T-helper 17 cell (primary cell): ENCODE measurements at regions not wholly inside any gene's neighbourhood (a gene's known extent, or its start where the extent isn't known, plus 50 kb on each side); places are given as distances from the start of the nearest gene placed in this dataset.
"Not testable (repeated sequence)": the region's sequence is repeated elsewhere in the genome, so short reads cannot be mapped to it uniquely, and the experiment has no call there.

Experiments used
- ATAC-seq: fragments of 150-1000 bp; cut with Tn5 transposase; 2 replicates; pipeline ENCODE4 v1.10.0; 2021; ENCODE audit warnings: mild to moderate bottlenecking, moderate library complexity
- DNase-seq, 3 donors: peaks; one replicate each; pipeline versions ENCODE4 v3.0.0 to v3.0.0-alpha.2; 2020 to 2021
- H3K9me3 ChIP-seq: one replicate; pipeline ENCODE4 v1.7.0; 2013; ENCODE audit warnings: low read length, mild to moderate bottlenecking; ENCODE audit not compliant: control insufficient read depth, poor library complexity, severe bottlenecking
- H3K27ac Mint-ChIP-seq: one replicate; pipeline ENCODE4 v1.8.0; 2022; ENCODE audit warnings: mild to moderate bottlenecking, moderate library complexity, mixed read lengths
- H3K27me3 Mint-ChIP-seq: one replicate; pipeline ENCODE4 v1.8.0; 2022; ENCODE audit warnings: mixed read lengths
- H3K36me3 Mint-ChIP-seq: one replicate; pipeline ENCODE4 v1.8.0; 2022; ENCODE audit warnings: low read depth, mixed read lengths
- H3K4me1 Mint-ChIP-seq: one replicate; pipeline ENCODE4 v1.8.0; 2022; ENCODE audit warnings: mild to moderate bottlenecking, mixed read lengths
- H3K4me3 Mint-ChIP-seq: one replicate; pipeline ENCODE4 v1.8.0; 2022; ENCODE audit warnings: mild to moderate bottlenecking, moderate library complexity, mixed read lengths

DNA sequence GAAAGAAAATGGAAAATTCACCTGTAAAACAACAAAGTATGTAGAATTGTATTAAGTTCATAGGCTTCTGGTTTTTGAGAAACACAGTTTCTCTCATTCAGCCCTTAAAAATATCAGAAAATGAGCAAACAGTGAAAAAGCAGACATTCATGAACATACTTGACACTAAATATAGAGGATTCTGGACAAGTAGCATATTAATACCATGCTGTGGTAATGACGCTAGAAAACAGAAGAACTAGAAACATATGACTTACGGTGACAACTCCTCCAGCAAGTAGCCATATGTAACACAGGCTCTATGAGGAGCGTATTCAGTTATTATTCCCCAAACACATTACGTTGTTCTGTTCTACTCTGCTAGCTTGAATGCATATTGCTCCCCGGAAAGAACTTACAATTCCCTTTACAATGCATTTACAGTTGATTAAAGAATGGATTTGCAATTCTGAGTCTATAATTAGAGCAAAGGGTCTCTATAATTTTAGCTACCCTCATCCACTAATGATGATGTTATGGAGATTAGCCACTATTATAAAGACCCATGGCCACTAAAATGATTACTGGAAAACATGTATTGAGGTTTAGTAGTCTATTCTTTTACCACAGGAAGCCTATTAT is 672.1 kb downstream of the EFNB2 start:
- Mint-ChIP-seq H3K4me3 (no peak overlapping the region), H3K36me3 (no peaks in the 10 kb centered on the region), H3K27ac (no peak overlapping the region), H3K27me3 (peaks cover 9% of the 10 kb centered on the region), H3K4me1 (peaks cover 2% of the 10 kb centered on the region)
- no peaks in the 10 kb centered on the region for H3K9me3 ChIP-seq
- DNase-seq = no peak
- no peak for ATAC-seq

DNA sequence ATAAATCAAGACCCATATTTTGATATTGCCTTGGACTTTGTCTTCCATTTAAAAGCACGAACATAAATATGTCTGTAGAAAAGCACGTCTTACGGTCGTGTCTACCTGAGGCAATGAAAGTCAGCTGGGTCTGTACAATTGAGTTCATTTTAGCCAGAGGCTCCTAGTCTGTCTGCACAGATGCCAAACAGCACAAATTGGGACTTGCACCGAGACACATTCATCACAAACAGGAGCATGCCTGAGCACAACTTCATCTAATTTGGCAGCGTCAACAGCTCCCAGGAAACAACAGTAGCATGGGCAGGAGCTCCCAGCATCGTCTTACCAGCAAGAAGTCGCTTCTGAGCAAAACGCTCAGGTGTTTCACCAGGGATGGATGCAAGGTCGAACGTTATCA is 687.0 kb downstream of the EFNB2 start:
- no peaks in the 10 kb centered on the region for H3K9me3 ChIP-seq
- ATAC-seq (no peak), DNase-seq (no peak)
- Mint-ChIP-seq H3K27me3 (no peaks in the 10 kb centered on the region), H3K27ac (no peak overlapping the region), H3K4me1 (no peaks in the 10 kb centered on the region), H3K4me3 (no peak overlapping the region), H3K36me3 (no peaks in the 10 kb centered on the region)

DNA sequence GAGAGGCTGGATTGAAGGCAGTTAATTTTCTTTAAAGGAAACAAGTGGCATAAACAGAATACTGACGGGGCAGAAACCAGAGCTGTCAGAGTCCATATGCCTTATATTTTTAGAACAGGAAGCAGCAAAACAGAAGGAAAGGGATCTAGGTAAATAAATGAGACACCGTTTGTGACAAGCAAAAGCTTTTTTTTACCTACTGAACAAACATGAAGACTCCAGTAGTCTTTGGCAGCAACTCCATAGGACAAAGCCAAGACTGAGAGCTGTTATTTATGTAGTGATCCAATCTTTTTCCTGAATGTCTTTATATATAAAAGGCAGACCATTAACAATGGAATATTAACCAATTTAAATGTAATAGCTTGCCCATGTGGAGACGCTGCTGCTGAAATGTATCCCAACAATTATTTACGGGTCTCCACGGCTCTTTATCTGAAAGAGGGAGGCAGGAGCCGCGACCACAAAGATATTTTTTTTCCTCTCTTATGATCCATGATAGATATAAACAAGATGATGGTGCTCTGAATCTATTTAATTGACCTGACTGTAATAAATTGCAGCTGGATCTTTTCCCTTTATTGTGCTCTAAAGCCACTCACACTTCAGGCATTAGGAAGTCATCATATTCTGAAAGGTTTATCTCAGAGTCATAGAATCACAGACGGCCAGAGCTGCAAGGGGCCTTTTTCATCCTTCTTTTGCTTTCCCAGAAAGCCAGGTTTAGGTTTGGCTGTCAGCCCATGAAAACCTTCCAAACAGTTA is 687.8 kb downstream of the EFNB2 start:
- ATAC-seq = no peak
- no peak for DNase-seq
- Mint-ChIP-seq H3K4me1 (no peaks in the 10 kb centered on the region), H3K4me3 (no peak overlapping the region), H3K27me3 (no peaks in the 10 kb centered on the region), H3K36me3 (no peaks in the 10 kb centered on the region), H3K27ac (no peak overlapping the region)
- H3K9me3 ChIP-seq = no peaks in the 10 kb centered on the region

DNA sequence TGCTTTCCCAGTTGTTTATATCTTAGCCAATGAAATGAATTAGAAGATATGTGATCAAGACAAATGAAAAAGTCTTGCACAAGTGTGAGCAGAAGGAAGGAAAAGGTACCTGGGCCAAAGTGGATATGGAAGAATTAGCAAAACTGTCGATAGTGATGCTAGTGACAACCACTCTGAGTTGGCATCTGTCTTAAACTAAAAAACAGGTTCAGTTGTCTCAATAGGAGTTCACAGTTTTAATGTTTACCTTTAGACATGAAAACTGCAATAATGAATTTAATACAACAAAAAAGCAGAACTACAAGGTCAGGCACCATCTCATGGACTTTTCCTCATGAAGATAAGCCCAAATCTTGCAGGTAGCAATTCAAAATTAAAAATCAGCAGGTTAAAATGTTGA is 688.5 kb downstream of the EFNB2 start:
- no peaks in the 10 kb centered on the region for H3K4me1 Mint-ChIP-seq
- no peaks in the 10 kb centered on the region for H3K36me3 Mint-ChIP-seq
- ATAC-seq (no peak), DNase-seq (no peak)
- no peak overlapping the region for H3K4me3 Mint-ChIP-seq
- H3K27me3 Mint-ChIP-seq = no peaks in the 10 kb centered on the region
- no peaks in the 10 kb centered on the region for H3K9me3 ChIP-seq
- no peak overlapping the region for H3K27ac Mint-ChIP-seq

DNA sequence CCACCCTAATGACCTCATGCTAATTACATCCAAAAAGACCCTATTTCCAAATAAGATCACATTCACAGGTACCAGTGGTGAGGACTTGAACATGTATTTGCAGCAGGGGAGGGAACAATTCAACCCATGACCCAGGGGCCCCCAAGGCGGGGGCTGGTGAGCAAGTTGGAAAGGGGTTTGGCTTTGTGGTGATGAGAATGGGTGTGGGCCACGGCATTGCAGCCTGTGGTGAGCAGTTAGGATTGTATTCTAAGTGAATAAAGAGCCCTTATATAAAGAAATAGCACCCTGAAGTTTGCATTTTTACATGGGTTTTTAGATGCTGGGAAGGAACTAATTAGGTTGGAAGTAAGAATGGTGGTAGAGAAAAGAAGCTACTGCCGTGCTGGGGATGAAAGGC is 694.2 kb downstream of the EFNB2 start:
- Mint-ChIP-seq H3K4me3 (no peak overlapping the region), H3K4me1 (no peaks in the 10 kb centered on the region), H3K36me3 (peaks cover 3% of the 10 kb centered on the region), H3K27me3 (peaks cover 5% of the 10 kb centered on the region), H3K27ac (no peak overlapping the region)
- no peak for DNase-seq
- no peaks in the 10 kb centered on the region for H3K9me3 ChIP-seq
- no peak for ATAC-seq

DNA sequence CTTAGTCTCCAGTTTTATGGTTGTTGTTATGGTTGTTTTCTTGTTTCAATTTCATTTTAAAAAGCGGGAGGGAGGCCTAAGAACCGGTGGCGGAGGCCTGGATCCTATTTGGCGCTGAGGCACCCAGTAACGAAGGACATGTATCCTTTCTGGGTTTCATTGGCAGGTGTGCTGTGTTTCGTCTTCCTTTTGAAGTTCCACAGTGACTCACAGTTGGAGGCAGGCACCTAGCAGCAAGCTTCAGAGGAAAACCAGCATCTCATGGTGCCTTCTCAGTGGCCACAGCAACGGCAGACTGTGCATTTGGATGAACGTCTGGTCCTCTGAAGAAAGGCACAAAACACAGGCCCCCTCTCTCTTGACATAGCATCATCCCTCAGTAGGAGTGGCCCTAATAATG is 697.2 kb downstream of the EFNB2 start:
- Mint-ChIP-seq H3K36me3 (peaks cover 3% of the 10 kb centered on the region), H3K27ac (no peak overlapping the region), H3K4me3 (no peak overlapping the region), H3K4me1 (no peaks in the 10 kb centered on the region), H3K27me3 (peaks cover 5% of the 10 kb centered on the region)
- ATAC-seq (no peak), DNase-seq (no peak)
- H3K9me3 ChIP-seq = no peaks in the 10 kb centered on the region

DNA sequence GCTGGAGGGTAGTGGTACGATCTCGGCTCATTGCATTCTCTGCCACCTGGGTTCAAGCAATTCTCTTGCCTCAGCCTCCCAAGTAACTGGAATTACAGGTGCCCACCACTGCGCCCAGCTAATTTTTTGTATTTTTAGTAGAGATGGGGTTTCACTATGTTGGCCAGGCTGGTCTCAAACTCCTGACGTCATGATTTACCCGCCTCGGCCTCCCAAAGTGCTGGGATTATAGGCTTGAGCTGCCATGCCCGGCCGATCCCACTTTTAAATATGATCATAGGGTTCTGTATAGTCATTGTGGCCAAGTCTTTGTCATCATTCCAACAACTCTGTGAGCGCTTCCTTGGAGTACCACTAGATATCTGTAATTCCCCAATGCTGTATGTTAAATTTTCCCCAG is 698.2 kb downstream of the EFNB2 start:
- H3K4me1 Mint-ChIP-seq, H3K9me3 ChIP-seq, ATAC-seq, H3K36me3 Mint-ChIP-seq, H3K4me3 Mint-ChIP-seq, H3K27me3 Mint-ChIP-seq, DNase-seq, H3K27ac Mint-ChIP-seq: not testable (repeated sequence)

DNA sequence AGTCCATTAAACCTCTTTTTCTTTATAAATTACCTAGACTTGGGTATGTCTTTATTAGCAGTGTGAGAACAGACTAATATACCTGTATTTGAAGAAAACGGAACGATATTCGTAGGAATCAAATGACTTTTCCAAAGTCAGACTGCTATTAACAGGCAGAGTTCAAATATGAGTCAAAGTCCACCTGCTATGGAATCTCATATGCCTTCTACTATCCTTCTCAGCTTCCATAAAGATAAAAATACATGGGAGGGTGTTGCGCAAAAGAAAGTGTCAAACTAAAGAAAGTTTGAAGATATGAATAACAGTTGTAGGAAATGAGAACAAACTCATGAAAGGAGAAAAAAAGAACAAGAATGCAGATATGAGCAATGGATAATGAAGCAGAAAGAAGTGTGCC is 704.6 kb downstream of the EFNB2 start:
- H3K9me3 ChIP-seq = no peaks in the 10 kb centered on the region
- Mint-ChIP-seq H3K27me3 (no peaks in the 10 kb centered on the region), H3K4me3 (no peak overlapping the region), H3K36me3 (no peaks in the 10 kb centered on the region), H3K4me1 (no peaks in the 10 kb centered on the region), H3K27ac (no peak overlapping the region)
- ATAC-seq (no peak), DNase-seq (no peak)

DNA sequence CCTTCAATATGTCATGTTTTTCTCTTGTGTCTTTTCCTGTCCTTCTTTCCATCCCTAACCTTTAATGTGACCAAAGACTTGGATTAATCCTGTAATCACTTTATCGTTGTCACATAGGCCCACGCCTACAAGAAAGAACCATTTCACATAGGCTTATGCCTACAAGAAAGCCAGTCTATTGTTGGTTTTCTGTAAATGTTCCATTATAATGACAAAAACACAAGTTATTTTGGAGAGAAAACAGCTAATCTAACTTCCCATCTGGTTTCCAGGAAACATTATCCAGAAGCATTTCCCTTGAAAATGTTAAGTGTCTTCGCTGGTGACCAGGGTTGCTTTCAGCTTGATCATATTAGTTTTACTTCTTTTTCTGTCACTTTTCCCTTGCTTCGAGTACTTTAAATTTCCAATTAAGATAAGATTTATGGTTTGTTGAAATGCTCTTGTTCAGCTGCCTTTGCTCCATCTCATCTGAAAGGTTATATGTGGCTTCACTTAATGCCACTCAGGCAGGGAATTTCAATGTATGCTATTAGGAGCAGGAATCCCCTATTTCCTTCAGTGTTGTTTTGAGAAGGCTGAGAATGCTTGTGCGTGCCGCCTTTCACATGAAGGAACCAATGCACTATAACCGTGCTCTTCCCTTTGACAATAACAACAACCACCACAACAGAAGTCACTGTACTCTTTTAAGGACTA is 708.2 kb downstream of the EFNB2 start:
- Mint-ChIP-seq H3K27me3 (no peaks in the 10 kb centered on the region), H3K36me3 (no peaks in the 10 kb centered on the region), H3K27ac (no peak overlapping the region), H3K4me1 (no peaks in the 10 kb centered on the region), H3K4me3 (no peak overlapping the region)
- ATAC-seq = no peak
- DNase-seq = no peak
- no peaks in the 10 kb centered on the region for H3K9me3 ChIP-seq

DNA sequence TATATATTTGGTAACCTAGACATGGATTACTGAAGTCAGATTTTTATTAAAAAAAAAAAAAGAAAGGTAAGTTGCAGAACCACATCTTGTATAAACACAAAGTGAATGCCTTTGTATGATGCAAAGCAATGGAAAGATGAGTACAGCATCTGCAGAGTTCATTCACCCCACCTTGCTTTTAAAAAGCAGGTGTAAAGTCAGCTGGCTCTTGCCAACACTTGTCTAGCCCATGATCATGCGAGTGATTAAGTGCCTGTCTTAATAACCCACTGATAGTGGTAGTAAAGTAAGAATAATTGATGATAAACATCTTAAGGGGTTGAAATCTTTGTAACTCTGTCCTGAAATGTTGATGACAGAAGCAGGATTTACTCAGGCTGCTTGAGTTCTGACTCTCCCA is 710.4 kb downstream of the EFNB2 start:
- no peak for DNase-seq
- Mint-ChIP-seq H3K4me3 (no peak overlapping the region), H3K27ac (no peak overlapping the region), H3K4me1 (no peaks in the 10 kb centered on the region), H3K27me3 (no peaks in the 10 kb centered on the region), H3K36me3 (no peaks in the 10 kb centered on the region)
- no peak for ATAC-seq
- H3K9me3 ChIP-seq = no peaks in the 10 kb centered on the region

DNA sequence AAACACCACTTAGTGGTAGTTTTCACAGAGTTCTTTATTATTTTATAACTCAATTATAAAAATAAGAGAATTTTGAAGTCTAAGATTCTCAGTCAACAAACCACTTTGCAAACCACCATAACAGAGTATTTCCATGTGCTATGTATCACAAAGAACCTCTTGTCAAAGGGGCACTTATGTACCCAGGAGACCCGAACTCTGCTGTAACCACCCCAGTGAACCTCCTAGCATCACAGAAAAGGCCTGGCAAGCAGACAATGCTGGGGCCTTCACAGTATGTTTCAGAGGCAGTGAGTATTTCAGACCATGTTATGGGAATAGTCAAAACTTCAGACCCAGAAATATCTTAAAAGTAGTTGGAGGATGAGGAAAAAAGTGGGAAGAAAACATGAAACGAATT is 714.1 kb downstream of the EFNB2 start:
- no peaks in the 10 kb centered on the region for H3K9me3 ChIP-seq
- H3K27me3 Mint-ChIP-seq = peaks cover 6% of the 10 kb centered on the region
- H3K27ac Mint-ChIP-seq = no peak overlapping the region
- H3K36me3 Mint-ChIP-seq = no peaks in the 10 kb centered on the region
- H3K4me3 Mint-ChIP-seq = no peak overlapping the region
- no peak for DNase-seq
- no peaks in the 10 kb centered on the region for H3K4me1 Mint-ChIP-seq
- ATAC-seq = no peak

DNA sequence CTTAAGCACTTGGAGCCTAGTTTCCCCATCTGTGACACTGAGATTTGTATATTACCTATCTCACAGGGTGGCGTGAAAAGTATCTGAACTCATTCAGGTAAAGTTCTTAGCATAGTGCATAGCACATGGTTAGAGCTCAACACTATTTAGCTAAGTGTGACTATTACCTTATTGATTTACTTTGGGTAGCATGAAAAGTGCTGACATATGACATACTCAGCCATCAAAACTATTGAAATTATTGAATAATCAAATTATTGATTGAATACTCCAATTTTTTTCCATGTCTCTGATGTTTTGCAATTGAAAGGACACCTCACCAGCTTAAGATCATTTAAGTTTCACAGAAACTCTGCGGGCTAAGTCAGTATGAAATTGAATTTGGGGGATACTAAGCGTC is 715.0 kb downstream of the EFNB2 start:
- Mint-ChIP-seq H3K4me3 (no peak overlapping the region), H3K27me3 (peaks cover 6% of the 10 kb centered on the region), H3K36me3 (no peaks in the 10 kb centered on the region)

DNA sequence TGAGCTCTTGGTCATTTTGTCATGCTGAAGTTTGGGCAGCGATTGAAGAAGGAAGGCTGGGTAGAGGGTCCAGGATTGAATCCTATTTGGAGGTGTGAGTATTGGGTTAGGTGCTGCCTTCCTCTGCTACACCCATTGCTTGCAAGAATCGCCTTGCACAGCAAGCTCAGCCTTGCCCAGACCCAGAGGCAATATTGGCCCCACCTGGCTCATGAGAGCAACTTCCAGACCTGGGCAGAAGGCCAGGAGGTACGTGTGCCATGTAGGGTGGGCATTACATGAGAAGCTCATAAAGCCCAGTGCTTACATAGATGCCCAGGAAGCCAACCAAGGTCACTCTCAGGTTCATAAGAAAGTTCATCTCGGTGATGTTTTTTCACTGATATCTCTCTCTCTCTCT is 718.0 kb downstream of the EFNB2 start:
- peaks cover 6% of the 10 kb centered on the region for H3K27me3 Mint-ChIP-seq
- H3K4me3 Mint-ChIP-seq = no peak overlapping the region
- H3K9me3 ChIP-seq = no peaks in the 10 kb centered on the region
- no peaks in the 10 kb centered on the region for H3K36me3 Mint-ChIP-seq
- DNase-seq (no peak), ATAC-seq (no peak)
- no peaks in the 10 kb centered on the region for H3K4me1 Mint-ChIP-seq
- H3K27ac Mint-ChIP-seq = no peak overlapping the region

More for the DNA sequence above, 715.0 kb downstream of the EFNB2 start:
- Mint-ChIP-seq H3K27ac (no peak overlapping the region), H3K4me1 (no peaks in the 10 kb centered on the region)
- no peak for DNase-seq
- no peaks in the 10 kb centered on the region for H3K9me3 ChIP-seq
- no peak for ATAC-seq

DNA sequence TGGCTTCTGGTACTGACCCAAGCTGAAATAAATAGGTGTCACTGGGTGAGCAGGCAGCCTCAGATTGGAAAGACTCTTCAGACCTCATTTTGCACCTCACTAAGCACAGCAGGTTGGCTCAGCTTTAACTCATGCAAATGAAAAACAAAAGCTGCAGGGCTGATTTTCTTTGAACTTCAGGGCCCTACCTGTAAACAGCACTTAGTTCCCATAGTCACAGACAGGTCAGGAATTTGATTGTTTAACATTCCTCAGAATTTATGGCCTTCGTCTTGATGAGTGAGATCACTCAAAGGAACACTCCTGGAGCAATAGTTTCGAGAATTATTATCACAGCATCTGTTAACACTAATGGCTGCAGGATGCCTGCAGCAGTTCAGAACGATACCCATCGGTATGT is 718.5 kb downstream of the EFNB2 start:
- no peak overlapping the region for H3K27ac Mint-ChIP-seq
- peaks cover 6% of the 10 kb centered on the region for H3K27me3 Mint-ChIP-seq
- no peaks in the 10 kb centered on the region for H3K36me3 Mint-ChIP-seq
- no peak for DNase-seq
- H3K9me3 ChIP-seq = no peaks in the 10 kb centered on the region
- H3K4me3 Mint-ChIP-seq = no peak overlapping the region
- no peaks in the 10 kb centered on the region for H3K4me1 Mint-ChIP-seq
- no peak for ATAC-seq
